ENCODE measurements at regions not wholly inside any gene's neighbourhood (a gene's known extent, or its start where the extent isn't known, plus 50 kb on each side); places are given as distances from the start of the nearest gene placed in this dataset.

- TF ChIP-seq, protein P1, sequence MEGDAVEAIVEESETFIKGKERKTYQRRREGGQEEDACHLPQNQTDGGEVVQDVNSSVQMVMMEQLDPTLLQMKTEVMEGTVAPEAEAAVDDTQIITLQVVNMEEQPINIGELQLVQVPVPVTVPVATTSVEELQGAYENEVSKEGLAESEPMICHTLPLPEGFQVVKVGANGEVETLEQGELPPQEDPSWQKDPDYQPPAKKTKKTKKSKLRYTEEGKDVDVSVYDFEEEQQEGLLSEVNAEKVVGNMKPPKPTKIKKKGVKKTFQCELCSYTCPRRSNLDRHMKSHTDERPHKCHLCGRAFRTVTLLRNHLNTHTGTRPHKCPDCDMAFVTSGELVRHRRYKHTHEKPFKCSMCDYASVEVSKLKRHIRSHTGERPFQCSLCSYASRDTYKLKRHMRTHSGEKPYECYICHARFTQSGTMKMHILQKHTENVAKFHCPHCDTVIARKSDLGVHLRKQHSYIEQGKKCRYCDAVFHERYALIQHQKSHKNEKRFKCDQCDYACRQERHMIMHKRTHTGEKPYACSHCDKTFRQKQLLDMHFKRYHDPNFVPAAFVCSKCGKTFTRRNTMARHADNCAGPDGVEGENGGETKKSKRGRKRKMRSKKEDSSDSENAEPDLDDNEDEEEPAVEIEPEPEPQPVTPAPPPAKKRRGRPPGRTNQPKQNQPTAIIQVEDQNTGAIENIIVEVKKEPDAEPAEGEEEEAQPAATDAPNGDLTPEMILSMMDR (IDR thresholded peaks at IDR 0.05) = no peak
- TF ChIP-seq POLR2AphosphoS5 (IDR thresholded peaks at IDR 0.05) = peak; percentile 57
Observed at GRCh38 chr7:35988818-35989217, 164.2 kb upstream of the EEPD1 start.
